ENCODE measurements at regions not wholly inside any gene's neighbourhood (a gene's known extent, or its start where the extent isn't known, plus 50 kb on each side); places are given as distances from the start of the nearest gene placed in this dataset.
A peak's percentile ranks its signal among the peaks of the same experiment; 100 is the strongest.
"Not testable (repeated sequence)": the region's sequence is repeated elsewhere in the genome, so short reads cannot be mapped to it uniquely, and the experiment has no call there.

DNA sequence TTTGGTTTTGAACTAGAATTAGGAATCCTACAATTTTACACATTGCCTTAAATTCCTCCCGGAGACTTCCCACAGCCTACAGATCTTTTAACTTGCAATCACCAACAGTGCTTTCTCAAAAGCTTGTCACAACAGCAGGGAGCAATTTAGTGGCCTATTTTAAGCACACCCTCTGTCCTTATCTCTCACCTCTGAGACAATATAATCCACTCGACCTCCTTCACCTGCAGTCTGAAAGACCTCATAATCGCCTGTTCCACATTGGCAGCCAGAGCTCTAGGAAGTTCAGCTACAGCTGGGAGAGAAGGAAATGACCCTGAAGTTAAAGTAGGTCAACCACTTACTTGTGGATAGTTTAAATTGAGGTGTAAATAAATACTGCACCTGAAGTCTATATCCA, 249.7 kb upstream of the DLGAP1 start:
- Histone ChIP-seq H3K4me3 (no peak overlapping the region), H3K9me3 (ENCODE audit: low read depth) (no peaks in the 10 kb centered on the region), H3K27me3 (no peaks in the 10 kb centered on the region), H3K4me1 (ENCODE audit: low read depth) (peaks cover 29% of the 10 kb centered on the region), H3K27ac (peak overlapping the region; percentile 80), H3K36me3 (no peaks in the 10 kb centered on the region)
- TF ChIP-seq, protein P1, sequence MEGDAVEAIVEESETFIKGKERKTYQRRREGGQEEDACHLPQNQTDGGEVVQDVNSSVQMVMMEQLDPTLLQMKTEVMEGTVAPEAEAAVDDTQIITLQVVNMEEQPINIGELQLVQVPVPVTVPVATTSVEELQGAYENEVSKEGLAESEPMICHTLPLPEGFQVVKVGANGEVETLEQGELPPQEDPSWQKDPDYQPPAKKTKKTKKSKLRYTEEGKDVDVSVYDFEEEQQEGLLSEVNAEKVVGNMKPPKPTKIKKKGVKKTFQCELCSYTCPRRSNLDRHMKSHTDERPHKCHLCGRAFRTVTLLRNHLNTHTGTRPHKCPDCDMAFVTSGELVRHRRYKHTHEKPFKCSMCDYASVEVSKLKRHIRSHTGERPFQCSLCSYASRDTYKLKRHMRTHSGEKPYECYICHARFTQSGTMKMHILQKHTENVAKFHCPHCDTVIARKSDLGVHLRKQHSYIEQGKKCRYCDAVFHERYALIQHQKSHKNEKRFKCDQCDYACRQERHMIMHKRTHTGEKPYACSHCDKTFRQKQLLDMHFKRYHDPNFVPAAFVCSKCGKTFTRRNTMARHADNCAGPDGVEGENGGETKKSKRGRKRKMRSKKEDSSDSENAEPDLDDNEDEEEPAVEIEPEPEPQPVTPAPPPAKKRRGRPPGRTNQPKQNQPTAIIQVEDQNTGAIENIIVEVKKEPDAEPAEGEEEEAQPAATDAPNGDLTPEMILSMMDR (IDR thresholded peaks at IDR 0.05; ENCODE audit: low read depth, low read length), result no peak
- peak in 1 of 2 donors; percentile 66 for DNase-seq (ENCODE audit: low read depth in 1 of 2, low spot score in 1 of 2)

GRCh38 chr18:4691836-4692235, 236.7 kb upstream of the DLGAP1 start:
- TF ChIP-seq, protein P1 (IDR thresholded peaks at IDR 0.05; ENCODE audit: low read depth, low read length), result no peak
- H3K27ac ChIP-seq, result no peak overlapping the region
- no peaks in the 10 kb centered on the region for H3K9me3 ChIP-seq (ENCODE audit: low read depth)
- H3K4me1 ChIP-seq (ENCODE audit: low read depth), result no peaks in the 10 kb centered on the region
- no peaks in the 10 kb centered on the region for H3K36me3 ChIP-seq
- H3K27me3 ChIP-seq, result no peaks in the 10 kb centered on the region
- DNase-seq (ENCODE audit: low read depth in 1 of 2, low spot score in 1 of 2), result no peak
- no peak overlapping the region for H3K4me3 ChIP-seq

GRCh38 chr18:4678685-4679084, 223.6 kb upstream of the DLGAP1 start:
- not testable (repeated sequence) for H3K4me1 ChIP-seq (ENCODE audit: low read depth); H3K27me3 ChIP-seq; H3K4me3 ChIP-seq; H3K27ac ChIP-seq; H3K9me3 ChIP-seq (ENCODE audit: low read depth); H3K36me3 ChIP-seq; DNase-seq (ENCODE audit: low read depth in 1 of 2, low spot score in 1 of 2)

- Histone ChIP-seq H3K9me3 (ENCODE audit: low read depth) (no peaks in the 10 kb centered on the region), H3K4me3 (no peak overlapping the region), H3K27ac (no peak overlapping the region), H3K4me1 (ENCODE audit: low read depth) (no peaks in the 10 kb centered on the region), H3K27me3 (no peaks in the 10 kb centered on the region), H3K36me3 (no peaks in the 10 kb centered on the region)
- TF ChIP-seq, protein P1 (IDR thresholded peaks at IDR 0.05; ENCODE audit: low read depth, low read length), result no peak
- no peak for DNase-seq (ENCODE audit: low read depth in 1 of 2, low spot score in 1 of 2)
Measured at GRCh38 chr18:4677006-4677405, 221.9 kb upstream of the DLGAP1 start.

DNA sequence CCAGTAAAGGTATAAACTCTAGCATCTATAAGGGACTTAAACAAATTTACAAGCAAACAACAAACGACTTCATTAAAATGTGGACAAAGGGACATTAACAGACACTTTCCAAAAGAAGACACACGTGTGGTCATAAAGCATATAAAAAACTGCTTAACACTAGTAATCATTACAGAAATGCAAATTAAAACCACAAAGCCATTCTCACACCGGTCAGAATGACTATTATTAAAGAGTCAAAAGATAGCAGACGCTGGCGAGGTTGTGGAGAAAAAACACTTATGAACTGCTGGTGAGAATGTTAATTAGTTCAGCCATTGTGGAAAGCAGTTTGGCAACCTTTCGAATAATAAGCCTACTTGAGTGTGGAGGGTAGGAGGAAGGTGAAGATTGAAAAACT, 217.1 kb upstream of the DLGAP1 start:
- no peaks in the 10 kb centered on the region for H3K27me3 ChIP-seq
- no peaks in the 10 kb centered on the region for H3K36me3 ChIP-seq
- H3K4me1 ChIP-seq (ENCODE audit: low read depth), result no peaks in the 10 kb centered on the region
- H3K9me3 ChIP-seq (ENCODE audit: low read depth), result no peaks in the 10 kb centered on the region
- H3K27ac ChIP-seq, result no peak overlapping the region
- TF ChIP-seq, protein P1 (IDR thresholded peaks at IDR 0.05; ENCODE audit: low read depth, low read length), result no peak
- H3K4me3 ChIP-seq, result no peak overlapping the region
- DNase-seq (ENCODE audit: low read depth in 1 of 2, low spot score in 1 of 2), result no peak

GRCh38 chr18:4658804-4659203, 203.7 kb upstream of the DLGAP1 start:
- TF ChIP-seq, protein P1 (IDR thresholded peaks at IDR 0.05; ENCODE audit: low read depth, low read length), result no peak
- H3K36me3 ChIP-seq, result no peaks in the 10 kb centered on the region

More at GRCh38 chr18:4658804-4659203, 203.7 kb upstream of the DLGAP1 start:
- H3K4me3 ChIP-seq, result no peak overlapping the region
- H3K4me1 ChIP-seq (ENCODE audit: low read depth), result no peaks in the 10 kb centered on the region
- no peaks in the 10 kb centered on the region for H3K27me3 ChIP-seq
- no peaks in the 10 kb centered on the region for H3K9me3 ChIP-seq (ENCODE audit: low read depth)
- no peak for DNase-seq (ENCODE audit: low read depth in 1 of 2, low spot score in 1 of 2)
- no peak overlapping the region for H3K27ac ChIP-seq

Measured in cardiac muscle cell (in vitro differentiated cells and primary cell).